GM19043 (cell line): ENCODE measurements at regions not wholly inside any gene's neighbourhood (a gene's known extent, or its start where the extent isn't known, plus 50 kb on each side); places are given as distances from the start of the nearest gene placed in this dataset.
"Not testable (repeated sequence)": the region's sequence is repeated elsewhere in the genome, so short reads cannot be mapped to it uniquely, and the experiment has no call there.

Source experiments
- ATAC-seq: cut with Tn5 transposase; IDR thresholded peaks from one replicate; pipeline ENCODE4 v1.9.1; 2021; ENCODE audit warnings: low read depth; ENCODE audit not compliant: unreplicated experiment

GRCh38 chr12:127571578-127571977, 695.4 kb upstream of the TMEM132C start:
- no peak for ATAC-seq

- no peak for ATAC-seq
Measured at GRCh38 chr12:127579446-127579845, 687.5 kb upstream of the TMEM132C start.

GRCh38 chr12:127582074-127582473, 684.9 kb upstream of the TMEM132C start:
- ATAC-seq: no peak

- no peak for ATAC-seq
Measured at GRCh38 chr12:127583041-127583440, 683.9 kb upstream of the TMEM132C start.

- ATAC-seq: no peak
Measured at GRCh38 chr12:127588249-127588648, 678.7 kb upstream of the TMEM132C start.

GRCh38 chr12:127589541-127589940, 677.4 kb upstream of the TMEM132C start:
- ATAC-seq: no peak

- ATAC-seq: no peak
Measured at GRCh38 chr12:127590868-127591267, 676.1 kb upstream of the TMEM132C start.

- ATAC-seq: no peak
Measured at GRCh38 chr12:127592245-127592644, 674.7 kb upstream of the TMEM132C start.

- no peak for ATAC-seq
Measured at GRCh38 chr12:127594351-127594970, 672.5 kb upstream of the TMEM132C start.

GRCh38 chr12:127595506-127595905, 671.5 kb upstream of the TMEM132C start:
- ATAC-seq: no peak

- no peak for ATAC-seq
Measured at GRCh38 chr12:127596891-127597290, 670.1 kb upstream of the TMEM132C start.

- no peak for ATAC-seq
Measured at GRCh38 chr12:127599436-127599835, 667.5 kb upstream of the TMEM132C start.

- no peak for ATAC-seq
Measured at GRCh38 chr12:127600211-127600610, 666.8 kb upstream of the TMEM132C start.

- no peak for ATAC-seq
Measured at GRCh38 chr12:127606476-127607015, 660.4 kb upstream of the TMEM132C start.

GRCh38 chr12:127607146-127607725, 659.7 kb upstream of the TMEM132C start:
- ATAC-seq: no peak

- not testable (repeated sequence) for ATAC-seq
Measured at GRCh38 chr12:127608359-127608758, 658.6 kb upstream of the TMEM132C start.

- ATAC-seq: no peak
Measured at GRCh38 chr12:127613056-127613455, 653.9 kb upstream of the TMEM132C start.

- no peak for ATAC-seq
Measured at GRCh38 chr12:127619869-127620734, 646.9 kb upstream of the TMEM132C start.

- ATAC-seq: no peak
Measured at GRCh38 chr12:127620735-127621355, 646.1 kb upstream of the TMEM132C start.

- ATAC-seq: no peak
Measured at GRCh38 chr12:127621366-127621765, 645.6 kb upstream of the TMEM132C start.

- ATAC-seq: no peak
Measured at GRCh38 chr12:127623362-127623761, 643.6 kb upstream of the TMEM132C start.
